Heart right ventricle (tissue), 16 donors: ENCODE measurements at regions not wholly inside any gene's neighbourhood (a gene's known extent, or its start where the extent isn't known, plus 50 kb on each side); places are given as distances from the start of the nearest gene placed in this dataset.

ENCODE experiments used
- ATAC-seq, 8 donors: fragments of 200-7000 bp; cut with Tn5 transposase; one replicate each; pipeline ENCODE4 v1.9.1; 2020; ENCODE audit warnings: mild to moderate bottlenecking in 8 of 8, moderate library complexity in 8 of 8, moderate number of reproducible peaks in 1 of 8
- DNase-seq, 2 donors: peaks; one replicate each; pipeline ENCODE4 v3.0.0-alpha.2; 2020
- H3K27ac ChIP-seq, 10 donors: fragments of 200-600 bp; sonication (generic) in 2 of 10; one replicate each; pipeline versions ENCODE4 v1.5.0 to v1.8.0; 2020 to 2022; ENCODE audit warnings: mild to moderate bottlenecking in 3 of 10
- H3K27me3 ChIP-seq, 7 donors: fragments of 200-600 bp; one replicate each; pipeline ENCODE4 v1.8.0; 2021 to 2022; ENCODE audit warnings: mild to moderate bottlenecking in 2 of 7
- H3K36me3 ChIP-seq, 9 donors: fragments of 200-600 bp; sonication (generic) in 1 of 9; one replicate each; pipeline versions ENCODE4 v1.5.0 to v1.8.0; 2020 to 2022; ENCODE audit warnings: mild to moderate bottlenecking in 2 of 9
- H3K4me1 ChIP-seq, 9 donors: fragments of 200-600 bp; sonication (generic) in 1 of 9; one replicate each; pipeline versions ENCODE4 v1.5.0 to v1.8.0; 2020 to 2022; ENCODE audit warnings: mild to moderate bottlenecking in 4 of 9
- H3K4me3 ChIP-seq, 10 donors: fragments of 200-600 bp; sonication (generic) in 2 of 10; one replicate each; pipeline versions ENCODE4 v1.5.0 to v1.8.0; 2020 to 2022; ENCODE audit warnings: mild to moderate bottlenecking in 7 of 10, moderate library complexity in 2 of 10
- H3K9me3 ChIP-seq, 11 donors: fragments of 200-600 bp in 10 of 11; sonication (generic) in 2 of 11; one replicate each; pipeline versions ENCODE4 v1.5.0 to v1.8.0; 2013 to 2022; ENCODE audit warnings: mild to moderate bottlenecking in 2 of 11, control low read depth in 1 of 11, moderate library complexity in 1 of 11
- WGBS, 2 donors: extraction: QIAGEN DNeasy Blood & Tissue Kit; methylation state at CpG; one replicate each; pipeline ENCODE4 v1.1.7; 2013; ENCODE audit warnings: inconsistent platforms in 1 of 2; 5-methylcytosine and 5-hydroxymethylcytosine counted together
- intact Hi-C, 10 donors: fragments of 100-400 bp; cut with DNase I; formaldehyde crosslinking; loops; one replicate each; pipeline versions ENCODE4 v1.11.1 to v1.14.2; 2022
- TF ChIP-seq, protein P1 (sequence below), 9 donors: fragments of 200-600 bp; sonication (generic) in 2 of 9; IDR thresholded peaks; one replicate each; pipeline versions ENCODE4 v1.5.0 to v1.8.0; 2021 to 2022; ENCODE audit warnings: antibody characterized with exemption in 9 of 9, mild to moderate bottlenecking in 5 of 9, moderate library complexity in 1 of 9
- donor health status: Arrhythmogenic right ventricular cardiomyopathy.
- donor health status: ischemic (EF 13 %, LVEDD 7.1; RV severe dilation, severe dysfunction).
- donor health status: healthy with polysubstance abuse.
- donor health status: DM: no; HTN: yes; CAD: no.
- donor health status: DM: no; HTN: no; CAD: no.
- donor health status: ischemic (EF 25% LVEDD 6.9; RV normal size, moderate dysfunction).
- donor health status: ischemic (EF 25% LVEDD 5.7; RV mildly dilated, moderate dysfunction).
- donor health status: healthy.
- donor health status: DM: yes; HTN: yes; CAD: no.
- donor health status: Ischemic cardiomyopathy.
- donor health status: ischemic (EF 35%, LVEDD 5.7; RV mildly dilated, moderate dysfunction).
- donor health status: nonischemic (EF 11% LVEDD 7.7; RV severe dilation, severe dysfunction).
- donor health status: DM: yes; HTN: yes; CAD: no.
- donor health status: PGD.
- donor health status: ischemic (EF 29% LVEDD 5.4; RV normal size, mild dysfunction).
- donor health status: nonischemic (EF 23%, LVEDD 6.1; RV moderate dilation, normal function).

DNA sequence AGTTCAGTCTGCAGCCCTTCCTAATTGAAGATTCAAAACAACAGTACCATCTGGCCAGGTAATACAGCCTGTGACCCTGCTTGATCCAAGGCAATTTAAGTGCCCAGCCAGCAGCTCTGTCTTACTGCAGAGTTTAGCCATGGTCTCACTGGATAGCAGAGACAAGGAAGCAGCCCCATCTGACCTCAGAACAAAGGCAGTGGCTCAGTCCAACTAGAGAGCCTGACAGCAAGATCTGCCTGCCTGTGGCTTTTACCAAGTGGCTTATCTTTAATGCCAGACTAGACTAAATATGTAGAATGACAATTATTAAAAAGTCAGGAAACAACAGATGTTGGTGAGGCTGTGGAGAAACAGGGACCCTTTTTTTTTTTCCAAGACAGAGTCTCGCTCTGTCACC is 293.4 kb downstream of the DTHD1 start:
- H3K27ac ChIP-seq, result no peak overlapping the region
- WGBS, 2 donors, result 93% methylated on average over 1 of the region's 1 CpG
- intact Hi-C loops, result no loop called here
- H3K4me1 ChIP-seq, result no peaks in the 10 kb centered on the region
- ATAC-seq, result no peak
- peaks cover 0 to 29% (median 8%) of the 10 kb centered on the region in 11 donors for H3K9me3 ChIP-seq
- H3K27me3 ChIP-seq, result no peaks in the 10 kb centered on the region
- TF ChIP-seq, protein P1, sequence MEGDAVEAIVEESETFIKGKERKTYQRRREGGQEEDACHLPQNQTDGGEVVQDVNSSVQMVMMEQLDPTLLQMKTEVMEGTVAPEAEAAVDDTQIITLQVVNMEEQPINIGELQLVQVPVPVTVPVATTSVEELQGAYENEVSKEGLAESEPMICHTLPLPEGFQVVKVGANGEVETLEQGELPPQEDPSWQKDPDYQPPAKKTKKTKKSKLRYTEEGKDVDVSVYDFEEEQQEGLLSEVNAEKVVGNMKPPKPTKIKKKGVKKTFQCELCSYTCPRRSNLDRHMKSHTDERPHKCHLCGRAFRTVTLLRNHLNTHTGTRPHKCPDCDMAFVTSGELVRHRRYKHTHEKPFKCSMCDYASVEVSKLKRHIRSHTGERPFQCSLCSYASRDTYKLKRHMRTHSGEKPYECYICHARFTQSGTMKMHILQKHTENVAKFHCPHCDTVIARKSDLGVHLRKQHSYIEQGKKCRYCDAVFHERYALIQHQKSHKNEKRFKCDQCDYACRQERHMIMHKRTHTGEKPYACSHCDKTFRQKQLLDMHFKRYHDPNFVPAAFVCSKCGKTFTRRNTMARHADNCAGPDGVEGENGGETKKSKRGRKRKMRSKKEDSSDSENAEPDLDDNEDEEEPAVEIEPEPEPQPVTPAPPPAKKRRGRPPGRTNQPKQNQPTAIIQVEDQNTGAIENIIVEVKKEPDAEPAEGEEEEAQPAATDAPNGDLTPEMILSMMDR (IDR thresholded peaks at IDR 0.05), result no peak
- no peaks in the 10 kb centered on the region for H3K36me3 ChIP-seq
- DNase-seq, result no peak
- no peak overlapping the region for H3K4me3 ChIP-seq

DNA sequence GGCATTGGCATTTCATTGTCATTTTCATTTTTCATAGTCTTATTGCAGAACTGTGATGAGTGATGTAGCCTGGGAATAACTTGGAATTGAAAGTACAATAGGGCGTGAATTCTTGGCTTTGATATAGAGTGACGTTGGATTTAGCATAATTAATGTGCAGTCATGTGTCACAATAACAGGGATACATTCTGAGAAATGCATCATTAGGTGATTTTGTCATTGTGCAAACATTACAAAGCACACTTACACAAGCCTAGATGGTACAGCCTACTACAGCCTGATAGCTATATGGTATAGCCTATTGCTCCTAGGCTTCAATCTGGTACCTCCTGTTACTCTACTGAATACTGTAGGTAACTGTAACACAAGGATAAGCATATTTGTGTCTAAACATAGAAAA is 300.8 kb downstream of the DTHD1 start:
- no peak for DNase-seq
- peaks cover 0 to 12% (median 0%) of the 10 kb centered on the region in 11 donors for H3K9me3 ChIP-seq
- no peaks in the 10 kb centered on the region for H3K27me3 ChIP-seq
- no peak overlapping the region for H3K27ac ChIP-seq
- intact Hi-C loops, result no loop called here
- TF ChIP-seq, protein P1 (IDR thresholded peaks at IDR 0.05), result no peak
- H3K4me1 ChIP-seq, result no peaks in the 10 kb centered on the region
- 83% methylated on average over 2 of the region's 2 CpGs for WGBS, 2 donors
- no peaks in the 10 kb centered on the region for H3K36me3 ChIP-seq
- no peak overlapping the region for H3K4me3 ChIP-seq
- no peak for ATAC-seq

DNA sequence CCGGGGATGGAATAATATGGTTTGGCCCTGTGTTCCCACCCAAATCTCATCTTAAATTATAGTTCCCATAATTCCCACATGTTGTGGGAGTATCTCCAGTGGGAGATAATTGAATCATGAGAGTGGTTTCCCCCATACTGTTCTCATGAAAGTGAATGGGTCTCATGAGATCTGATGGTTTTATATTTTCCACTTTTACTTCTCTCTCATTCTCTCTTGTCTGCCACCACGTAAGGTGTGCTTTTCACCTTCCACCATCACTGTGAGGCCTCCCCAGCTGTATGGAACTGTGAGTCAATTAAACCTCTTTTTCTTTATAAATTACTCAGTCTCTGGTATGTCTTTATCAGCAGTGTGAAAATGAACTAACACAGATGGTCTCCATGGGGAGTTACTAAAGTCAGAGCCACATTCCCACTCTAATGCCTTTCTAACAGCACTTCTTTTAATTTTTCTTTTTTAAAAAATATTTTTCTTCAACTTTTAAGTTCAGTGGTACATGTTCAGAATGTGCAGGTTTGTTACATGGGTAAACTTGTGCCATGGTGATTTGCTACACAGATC is 306.6 kb downstream of the DTHD1 start:
- intact Hi-C loops, result no loop called here
- DNase-seq (no peak), ATAC-seq (peak in 4 of 8 donors; percentile 38 to 51 (median 46))
- Histone ChIP-seq H3K4me3 (no peak overlapping the region), H3K27me3 (no peaks in the 10 kb centered on the region), H3K27ac (no peak overlapping the region), H3K36me3 (no peaks in the 10 kb centered on the region), H3K9me3 (peaks cover 0 to 37% (median 2%) of the 10 kb centered on the region in 11 donors), H3K4me1 (no peaks in the 10 kb centered on the region)
- 66 to 84% methylated on average over 2 of the region's 2 CpGs for WGBS, 2 donors
- TF ChIP-seq, protein P1 (IDR thresholded peaks at IDR 0.05), result no peak

DNA sequence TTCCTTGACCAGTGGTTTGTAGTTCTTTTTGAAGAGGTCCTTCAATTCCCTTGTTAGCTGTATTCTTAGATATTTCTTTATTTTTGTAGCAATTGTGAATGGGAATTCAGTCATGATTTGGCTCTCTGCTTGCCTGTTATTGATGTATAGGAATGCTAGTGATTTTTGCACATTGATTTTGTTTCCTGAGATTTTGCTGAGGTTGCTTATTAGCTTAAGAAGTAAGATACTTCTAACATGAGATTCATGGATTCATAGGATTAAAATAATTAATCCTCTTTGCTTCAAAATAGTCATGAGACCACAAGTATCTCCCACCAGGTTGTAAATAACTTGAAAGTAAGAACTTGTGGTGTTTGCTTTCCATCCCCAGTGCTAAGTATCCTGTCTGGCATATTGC is 308.9 kb downstream of the DTHD1 start:
- peaks cover 0 to 42% (median 2%) of the 10 kb centered on the region in 11 donors for H3K9me3 ChIP-seq
- no peak overlapping the region for H3K27ac ChIP-seq
- intact Hi-C loops, result no loop called here
- no peak for DNase-seq
- TF ChIP-seq, protein P1 (IDR thresholded peaks at IDR 0.05), result no peak
- H3K4me1 ChIP-seq, result no peaks in the 10 kb centered on the region
- no peak for ATAC-seq
- no peak overlapping the region for H3K4me3 ChIP-seq
- H3K27me3 ChIP-seq, result no peaks in the 10 kb centered on the region
- no peaks in the 10 kb centered on the region for H3K36me3 ChIP-seq
